HepG2 (cell line): ENCODE measurements at regions not wholly inside any gene's neighbourhood (a gene's known extent, or its start where the extent isn't known, plus 50 kb on each side); places are given as distances from the start of the nearest gene placed in this dataset.

Source experiments
- ATAC-seq: fragments of 200-7000 bp; cut with Tn5 transposase; 3 replicates; pipeline ENCODE4 v1.9.1; 2020; ENCODE audit warnings: mild to moderate bottlenecking, moderate library complexity
- BruUV-seq: library from RNA; stranded (reverse); fragments of 400-500 nt; replicated peaks from 2 replicates; lab custom pipeline; 2021; lab: Mats Ljungman, UMichigan
- CTCF ChIA-PET: fragments of 300-600 bp; formaldehyde crosslinking; extraction: SDS; loops from one replicate; lab custom pipeline; 2021; ENCODE audit warnings: low total read pairs, inconsistent platforms, low intra/inter-chr PET ratio; lab: Yijun Ruan, JAX
- POLR2A ChIA-PET: fragments of 350-600 bp; sonication (Branson Sonifier 250); formaldehyde crosslinking; loops from one replicate; lab custom pipeline; 2020; ENCODE audit warnings: antibody characterized with exemption, inconsistent platforms; lab: Yijun Ruan, JAX
- DNase-seq: peaks from one replicate; pipeline ENCODE4 v3.0.0-alpha.2; 2015; ENCODE audit warnings: low spot score
- FAIRE-seq: peaks from 3 replicates; lab custom pipeline; 2011; peaks lifted over from hg19 to GRCh38; lab: Jason Lieb, UNC
- H2AFZ ChIP-seq: one replicate; pipeline ENCODE4 v1.6.1; 2011; ENCODE audit warnings: low read length, inconsistent platforms
- H3K27ac ChIP-seq: fragments of 300-600 bp; 3 replicates; pipeline ENCODE4 v1.8.0; 2011; ENCODE audit warnings: mixed run types, mild to moderate bottlenecking, mixed read lengths, low read length, inconsistent platforms; ENCODE audit not compliant: insufficient read depth; ENCODE audit errors: extremely low read length
- H3K27me3 ChIP-seq, 2 experiments: fragments of 200-600 bp in 1 of 2; 2 replicates in 1 of 2; 3 replicates in 1 of 2; pipeline versions ENCODE4 v1.6.0 to v1.8.0; 2011; ENCODE audit warnings: low read length in 2 of 2, mild to moderate bottlenecking in 2 of 2, moderate library complexity in 2 of 2, inconsistent platforms in 1 of 2; ENCODE audit not compliant: insufficient read depth in 2 of 2, control insufficient read depth in 1 of 2
- H3K36me3 ChIP-seq, 2 experiments: fragments of 200-600 bp in 1 of 2; replicated peaks in 1 of 2; 2 replicates in 1 of 2; 3 replicates in 1 of 2; pipeline versions ENCODE4 v1.5.1 to v1.8.0; 2011; ENCODE audit warnings: low read length in 2 of 2, inconsistent platforms in 1 of 2; ENCODE audit not compliant: insufficient read depth in 2 of 2, control insufficient read depth in 1 of 2
- H3K4me1 ChIP-seq: 2 replicates; pipeline ENCODE4 v1.5.1; 2012; ENCODE audit warnings: low read length, inconsistent platforms; ENCODE audit not compliant: insufficient read depth
- H3K4me2 ChIP-seq: 2 replicates; pipeline ENCODE4 v1.6.0; 2011; ENCODE audit warnings: low read depth, low read length, inconsistent platforms
- H3K4me3 ChIP-seq, 3 experiments: fragments of 200-600 bp in 1 of 3; sonication (generic), shearing (Covaris generic) in 1 of 3; replicated peaks in 1 of 3; 2 replicates each; pipeline ENCODE4 v1.5.1; 2011 to 2016; ENCODE audit warnings: low read length in 3 of 3, inconsistent platforms in 2 of 3, low read depth in 2 of 3, mild to moderate bottlenecking in 2 of 3, control low read depth in 1 of 3, mixed read lengths in 1 of 3; ENCODE audit not compliant: insufficient read depth in 1 of 3
- H3K79me2 ChIP-seq: one replicate; pipeline ENCODE4 v1.6.1; 2011; ENCODE audit warnings: low read length, inconsistent platforms; ENCODE audit not compliant: insufficient read depth
- H3K9ac ChIP-seq: 2 replicates; pipeline ENCODE4 v1.6.0; 2011; ENCODE audit warnings: mild to moderate bottlenecking, low read depth, low read length, inconsistent platforms; ENCODE audit not compliant: insufficient read depth
- H3K9me3 ChIP-seq: 2 replicates; pipeline ENCODE4 v1.5.1; 2012; ENCODE audit warnings: mild to moderate bottlenecking, low read length
- H4K20me1 ChIP-seq: 2 replicates; pipeline ENCODE4 v1.6.0; 2011; ENCODE audit warnings: inconsistent platforms, mild to moderate bottlenecking, low read length, moderate library complexity; ENCODE audit not compliant: insufficient read depth
- DMTF1 ChIP-seq: sonication (generic); formaldehyde crosslinking; IDR thresholded peaks from 2 replicates; pipeline ENCODE4 v1.4.0; 2020; ENCODE audit warnings: mild to moderate bottlenecking, missing genetic modification reagents
- HOMEZ ChIP-seq: IDR thresholded peaks from 2 replicates; pipeline ENCODE4 v1.6.1; 2016; ENCODE audit warnings: low read depth
- IKZF1 ChIP-seq: fragments of 450-650 bp; IDR thresholded peaks from 2 replicates; pipeline ENCODE4 v1.7.1; 2016
- ZIK1 ChIP-seq: sonication (generic); formaldehyde crosslinking; IDR thresholded peaks from 2 replicates; pipeline ENCODE4 v1.5.0; 2020; ENCODE audit warnings: mild to moderate bottlenecking, low read depth, missing genetic modification reagents, borderline replicate concordance
- ZMAT3 ChIP-seq: sonication (generic); formaldehyde crosslinking; conservative IDR thresholded peaks from 2 replicates; pipeline ENCODE4 v1.7.0; 2021; ENCODE audit warnings: missing genetic modification reagents
- ZNF557 ChIP-seq: sonication (generic); formaldehyde crosslinking; IDR thresholded peaks from 2 replicates; pipeline ENCODE4 v1.4.0; 2020; ENCODE audit warnings: missing genetic modification reagents
- ZNF598 ChIP-seq: sonication (generic); formaldehyde crosslinking; IDR thresholded peaks from 2 replicates; pipeline ENCODE4 v1.5.1; 2020; ENCODE audit warnings: mild to moderate bottlenecking, missing genetic modification reagents, borderline replicate concordance
- ZNF841 ChIP-seq: sonication (generic); formaldehyde crosslinking; IDR thresholded peaks from 2 replicates; pipeline ENCODE4 v1.8.1; 2023; ENCODE audit warnings: missing genetic modification reagents, borderline replicate concordance
- WGBS: methylation state at CpG from one replicate; pipeline ENCODE4 v1.1.6; 2017; ENCODE audit warnings: low lambda C conversion rate; 5-methylcytosine and 5-hydroxymethylcytosine counted together
- in situ Hi-C: cut with HindIII; loops from 2 replicates; pipeline ENCODE4 v1.10.0; 2017; ENCODE audit warnings: low pct_unique_long_range_greater_than_20kb; ENCODE audit not compliant: extremely low pct_ligation_motif_present
- intact Hi-C: fragments of 100-400 bp; cut with micrococcal nuclease; formaldehyde crosslinking; loops from one replicate; pipeline ENCODE4 v1.10.0; 2022; ENCODE audit not compliant: unreplicated experiment
- TF ChIP-seq, protein P1 (sequence below): sonication (generic); formaldehyde crosslinking; IDR thresholded peaks from 2 replicates; pipeline ENCODE4 v1.4.0; 2020; ENCODE audit warnings: mild to moderate bottlenecking, missing genetic modification reagents
- TF ChIP-seq, protein P2 (sequence below): sonication (generic); formaldehyde crosslinking; IDR thresholded peaks from 2 replicates; pipeline ENCODE4 v1.8.0; 2022; ENCODE audit warnings: low read depth, missing genetic modification reagents
- TF ChIP-seq, protein P3 (sequence below): sonication (generic); formaldehyde crosslinking; conservative IDR thresholded peaks from 2 replicates; pipeline ENCODE4 v1.4.0; 2020; ENCODE audit warnings: mild to moderate bottlenecking, missing genetic modification reagents, moderate library complexity

- TF ChIP-seq DMTF1, result no peak
- no peak for TF ChIP-seq ZMAT3
- no peak for TF ChIP-seq ZNF841 (CRISPR knock-in tag)
- TF ChIP-seq ZNF557, result no peak
Measured at GRCh38 chr20:57030611-57031600, 235.5 kb downstream of the BMP7 start (continued).

GRCh38 chr20:57031867-57032355 is 234.5 kb downstream of the BMP7 start:
- H3K9ac ChIP-seq, result no peak overlapping the region
- DNase-seq (no peak), ATAC-seq (no peak), FAIRE-seq (peak; percentile 63)
- H3K27ac ChIP-seq, result no peak overlapping the region
- H3K36me3 ChIP-seq, result no peaks in the 10 kb centered on the region
- no peaks in the 10 kb centered on the region for H3K4me1 ChIP-seq
- intact Hi-C loops (no loop called here), in situ Hi-C loops (no loop called here)
- no peaks in the 10 kb centered on the region for H3K79me2 ChIP-seq
- BruUV-seq, result no TSS peak
- H3K9me3 ChIP-seq, result no peaks in the 10 kb centered on the region
- ChIA-PET CTCF (no interaction called here), POLR2A (no interaction called here)
- H4K20me1 ChIP-seq, result no peaks in the 10 kb centered on the region
- WGBS, result 3% methylated on average over 2 of the region's 2 CpGs
- H2AFZ ChIP-seq, result no peak overlapping the region
- H3K27me3 ChIP-seq, result peaks cover 1 to 4% of the 10 kb centered on the region in 2 experiments; a peak in 1 of 5 replicates
- H3K4me3 ChIP-seq, result no peak overlapping the region
- H3K4me2 ChIP-seq, result no peak overlapping the region
- 0 out of 2 replicates have a peak, but pooled peaks have one; percentile 40 for TF ChIP-seq IKZF1
- TF ChIP-seq HOMEZ (CRISPR knock-in tag), result no peak
- TF ChIP-seq ZIK1 (CRISPR knock-in tag), result no peak
- no peak for TF ChIP-seq ZNF598
- TF ChIP-seq, protein P1, sequence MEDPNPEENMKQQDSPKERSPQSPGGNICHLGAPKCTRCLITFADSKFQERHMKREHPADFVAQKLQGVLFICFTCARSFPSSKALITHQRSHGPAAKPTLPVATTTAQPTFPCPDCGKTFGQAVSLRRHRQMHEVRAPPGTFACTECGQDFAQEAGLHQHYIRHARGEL (CRISPR knock-in tag), result no peak
- TF ChIP-seq, protein P2, sequence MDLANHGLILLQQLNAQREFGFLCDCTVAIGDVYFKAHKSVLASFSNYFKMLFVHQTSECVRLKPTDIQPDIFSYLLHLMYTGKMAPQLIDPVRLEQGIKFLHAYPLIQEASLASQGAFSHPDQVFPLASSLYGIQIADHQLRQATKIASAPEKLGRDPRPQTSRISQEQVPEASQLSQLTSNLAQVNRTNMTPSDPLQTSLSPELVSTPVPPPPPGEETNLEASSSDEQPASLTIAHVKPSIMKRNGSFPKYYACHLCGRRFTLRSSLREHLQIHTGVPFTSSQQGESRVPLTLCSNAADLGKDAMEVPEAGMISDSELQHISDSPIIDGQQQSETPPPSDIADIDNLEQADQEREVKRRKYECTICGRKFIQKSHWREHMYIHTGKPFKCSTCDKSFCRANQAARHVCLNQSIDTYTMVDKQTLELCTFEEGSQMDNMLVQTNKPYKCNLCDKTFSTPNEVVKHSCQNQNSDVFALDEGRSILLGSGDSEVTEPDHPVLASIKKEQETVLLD (CRISPR knock-in tag), result no peak
- TF ChIP-seq, protein P3, sequence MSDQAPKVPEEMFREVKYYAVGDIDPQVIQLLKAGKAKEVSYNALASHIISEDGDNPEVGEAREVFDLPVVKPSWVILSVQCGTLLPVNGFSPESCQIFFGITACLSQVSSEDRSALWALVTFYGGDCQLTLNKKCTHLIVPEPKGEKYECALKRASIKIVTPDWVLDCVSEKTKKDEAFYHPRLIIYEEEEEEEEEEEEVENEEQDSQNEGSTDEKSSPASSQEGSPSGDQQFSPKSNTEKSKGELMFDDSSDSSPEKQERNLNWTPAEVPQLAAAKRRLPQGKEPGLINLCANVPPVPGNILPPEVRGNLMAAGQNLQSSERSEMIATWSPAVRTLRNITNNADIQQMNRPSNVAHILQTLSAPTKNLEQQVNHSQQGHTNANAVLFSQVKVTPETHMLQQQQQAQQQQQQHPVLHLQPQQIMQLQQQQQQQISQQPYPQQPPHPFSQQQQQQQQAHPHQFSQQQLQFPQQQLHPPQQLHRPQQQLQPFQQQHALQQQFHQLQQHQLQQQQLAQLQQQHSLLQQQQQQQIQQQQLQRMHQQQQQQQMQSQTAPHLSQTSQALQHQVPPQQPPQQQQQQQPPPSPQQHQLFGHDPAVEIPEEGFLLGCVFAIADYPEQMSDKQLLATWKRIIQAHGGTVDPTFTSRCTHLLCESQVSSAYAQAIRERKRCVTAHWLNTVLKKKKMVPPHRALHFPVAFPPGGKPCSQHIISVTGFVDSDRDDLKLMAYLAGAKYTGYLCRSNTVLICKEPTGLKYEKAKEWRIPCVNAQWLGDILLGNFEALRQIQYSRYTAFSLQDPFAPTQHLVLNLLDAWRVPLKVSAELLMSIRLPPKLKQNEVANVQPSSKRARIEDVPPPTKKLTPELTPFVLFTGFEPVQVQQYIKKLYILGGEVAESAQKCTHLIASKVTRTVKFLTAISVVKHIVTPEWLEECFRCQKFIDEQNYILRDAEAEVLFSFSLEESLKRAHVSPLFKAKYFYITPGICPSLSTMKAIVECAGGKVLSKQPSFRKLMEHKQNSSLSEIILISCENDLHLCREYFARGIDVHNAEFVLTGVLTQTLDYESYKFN (CRISPR knock-in tag), result no peak
